HG03280 (cell line): ENCODE measurements at regions not wholly inside any gene's neighbourhood (a gene's known extent, or its start where the extent isn't known, plus 50 kb on each side); places are given as distances from the start of the nearest gene placed in this dataset.

ENCODE experiments used
- ATAC-seq: cut with Tn5 transposase; IDR thresholded peaks from one replicate; pipeline ENCODE4 v1.9.1; 2021; ENCODE audit warnings: mild to moderate bottlenecking, moderate library complexity; ENCODE audit not compliant: unreplicated experiment

- no peak for ATAC-seq
These were observed 191.1 kb downstream of the MELK start for GRCh38 chr9:36763778-36764177.

GRCh38 chr9:36764364-36765076 lies 191.8 kb downstream of the MELK start:
- no peak for ATAC-seq

- ATAC-seq: no peak
These were observed 192.3 kb downstream of the MELK start for GRCh38 chr9:36765077-36765390.

- peak; percentile 99 for ATAC-seq
These were observed 193.0 kb downstream of the MELK start for GRCh38 chr9:36765468-36766341.

- ATAC-seq: no peak
These were observed 196.0 kb downstream of the MELK start for GRCh38 chr9:36768677-36769076.

- ATAC-seq: no peak
These were observed 197.3 kb downstream of the MELK start for GRCh38 chr9:36770025-36770424.

GRCh38 chr9:36772449-36773403 lies 200.0 kb downstream of the MELK start:
- ATAC-seq: no peak

- ATAC-seq: no peak
These were observed 206.0 kb downstream of the MELK start for GRCh38 chr9:36778682-36779081.

GRCh38 chr9:36779582-36779981 lies 206.9 kb downstream of the MELK start:
- no peak for ATAC-seq

- no peak for ATAC-seq
These were observed 207.5 kb downstream of the MELK start for GRCh38 chr9:36780186-36780585.

GRCh38 chr9:36781533-36781932 lies 208.8 kb downstream of the MELK start:
- no peak for ATAC-seq
